Smooth muscle cell (in vitro differentiated cells): ENCODE measurements at regions not wholly inside any gene's neighbourhood (a gene's known extent, or its start where the extent isn't known, plus 50 kb on each side); places are given as distances from the start of the nearest gene placed in this dataset.
"Not testable (repeated sequence)": the region's sequence is repeated elsewhere in the genome, so short reads cannot be mapped to it uniquely, and the experiment has no call there.

Source experiments
- DNase-seq: peaks from one replicate; lab custom pipeline; 2025; ENCODE audit not compliant: unreplicated experiment; lab: John Stamatoyannopoulos, UW
- H2AFZ ChIP-seq: fragments of 200-600 bp; sonication (generic); 2 replicates; pipeline ENCODE4 v1.6.0; 2016; ENCODE audit warnings: antibody characterized with exemption, low read depth, mild to moderate bottlenecking
- H3F3A ChIP-seq: fragments of 200-600 bp; sonication (generic); 2 replicates; pipeline ENCODE4 v1.6.0; 2017; ENCODE audit warnings: antibody characterized with exemption, low read depth
- H3K27ac ChIP-seq: fragments of 200-600 bp; sonication (generic); 2 replicates; pipeline ENCODE4 v1.5.1; 2016; ENCODE audit warnings: low read depth, mild to moderate bottlenecking
- H3K27me3 ChIP-seq: fragments of 200-600 bp; sonication (generic); 2 replicates; pipeline ENCODE4 v1.6.1; 2016; ENCODE audit warnings: low read depth, mild to moderate bottlenecking
- H3K36me3 ChIP-seq: fragments of 200-600 bp; sonication (generic); 2 replicates; pipeline ENCODE4 v1.5.1; 2016; ENCODE audit warnings: low read depth
- H3K4me1 ChIP-seq: fragments of 200-600 bp; sonication (generic); 2 replicates; pipeline ENCODE4 v1.5.1; 2016; ENCODE audit warnings: low read depth
- H3K4me2 ChIP-seq: fragments of 200-600 bp; sonication (generic); 2 replicates; pipeline ENCODE4 v1.6.0; 2016; ENCODE audit warnings: mild to moderate bottlenecking
- H3K4me3 ChIP-seq: fragments of 200-600 bp; sonication (generic); 2 replicates; pipeline ENCODE4 v1.5.1; 2016; ENCODE audit warnings: mild to moderate bottlenecking
- H3K79me2 ChIP-seq: fragments of 200-600 bp; sonication (generic); 2 replicates; pipeline ENCODE4 v1.6.0; 2016; ENCODE audit warnings: low read depth, mild to moderate bottlenecking
- H3K9ac ChIP-seq: fragments of 200-600 bp; sonication (generic); 2 replicates; pipeline ENCODE4 v1.6.0; 2016; ENCODE audit warnings: low read depth
- H3K9me3 ChIP-seq: fragments of 200-600 bp; sonication (generic); replicated peaks from 2 replicates; pipeline ENCODE4 v1.5.1; 2016; ENCODE audit warnings: low read depth
- H4K20me1 ChIP-seq: fragments of 200-600 bp; sonication (generic); 2 replicates; pipeline ENCODE4 v1.6.0; 2016; ENCODE audit warnings: low read depth
- WGBS: methylation state at CpG from one replicate; pipeline ENCODE4 v1.1.7; 2016; ENCODE audit warnings: low lambda C conversion rate; 5-methylcytosine and 5-hydroxymethylcytosine counted together
- TF ChIP-seq, protein P1 (sequence below): fragments of 200-600 bp; sonication (generic); IDR thresholded peaks from 2 replicates; pipeline ENCODE4 v1.5.1; 2017; ENCODE audit warnings: borderline replicate concordance, mild to moderate bottlenecking, antibody characterized with exemption; ENCODE audit not compliant: insufficient read depth, poor library complexity, severe bottlenecking

DNA sequence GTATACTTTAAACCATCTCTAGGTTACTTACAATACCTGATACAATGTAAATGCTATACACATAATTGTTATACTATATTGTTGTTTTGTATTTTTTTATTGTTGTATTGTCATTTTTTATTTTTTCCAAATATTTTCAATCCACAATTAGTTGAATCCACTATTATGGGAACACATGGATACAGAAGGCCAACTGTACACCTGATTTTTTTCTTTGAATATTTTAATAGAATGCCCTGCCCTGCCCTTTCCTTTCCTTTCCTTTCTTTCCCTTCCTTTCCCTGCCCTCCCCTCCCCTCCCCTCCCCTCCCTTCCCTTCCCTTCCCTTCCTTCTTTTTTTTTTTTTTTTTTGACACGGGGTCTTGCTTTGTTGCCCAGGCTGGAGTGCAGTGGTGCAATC is 120.2 kb downstream of the SLC4A3 start:
- TF ChIP-seq, protein P1, sequence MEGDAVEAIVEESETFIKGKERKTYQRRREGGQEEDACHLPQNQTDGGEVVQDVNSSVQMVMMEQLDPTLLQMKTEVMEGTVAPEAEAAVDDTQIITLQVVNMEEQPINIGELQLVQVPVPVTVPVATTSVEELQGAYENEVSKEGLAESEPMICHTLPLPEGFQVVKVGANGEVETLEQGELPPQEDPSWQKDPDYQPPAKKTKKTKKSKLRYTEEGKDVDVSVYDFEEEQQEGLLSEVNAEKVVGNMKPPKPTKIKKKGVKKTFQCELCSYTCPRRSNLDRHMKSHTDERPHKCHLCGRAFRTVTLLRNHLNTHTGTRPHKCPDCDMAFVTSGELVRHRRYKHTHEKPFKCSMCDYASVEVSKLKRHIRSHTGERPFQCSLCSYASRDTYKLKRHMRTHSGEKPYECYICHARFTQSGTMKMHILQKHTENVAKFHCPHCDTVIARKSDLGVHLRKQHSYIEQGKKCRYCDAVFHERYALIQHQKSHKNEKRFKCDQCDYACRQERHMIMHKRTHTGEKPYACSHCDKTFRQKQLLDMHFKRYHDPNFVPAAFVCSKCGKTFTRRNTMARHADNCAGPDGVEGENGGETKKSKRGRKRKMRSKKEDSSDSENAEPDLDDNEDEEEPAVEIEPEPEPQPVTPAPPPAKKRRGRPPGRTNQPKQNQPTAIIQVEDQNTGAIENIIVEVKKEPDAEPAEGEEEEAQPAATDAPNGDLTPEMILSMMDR: no peak
- no peaks in the 10 kb centered on the region for H3K9me3 ChIP-seq
- DNase-seq: no peak
- H3F3A ChIP-seq: no peaks in the 10 kb centered on the region
- H3K9ac ChIP-seq: no peak overlapping the region
- H4K20me1 ChIP-seq: no peaks in the 10 kb centered on the region
- peaks cover 30% of the 10 kb centered on the region for H3K4me1 ChIP-seq
- H2AFZ ChIP-seq: no peak overlapping the region
- no peak overlapping the region for H3K4me2 ChIP-seq
- WGBS: no CpG with 5 or more reads among the region's 1 CpG
- no peak overlapping the region for H3K4me3 ChIP-seq
- H3K27me3 ChIP-seq: peaks cover 39% of the 10 kb centered on the region
- H3K27ac ChIP-seq: no peak overlapping the region
- H3K36me3 ChIP-seq: no peaks in the 10 kb centered on the region
- H3K79me2 ChIP-seq: no peaks in the 10 kb centered on the region

DNA sequence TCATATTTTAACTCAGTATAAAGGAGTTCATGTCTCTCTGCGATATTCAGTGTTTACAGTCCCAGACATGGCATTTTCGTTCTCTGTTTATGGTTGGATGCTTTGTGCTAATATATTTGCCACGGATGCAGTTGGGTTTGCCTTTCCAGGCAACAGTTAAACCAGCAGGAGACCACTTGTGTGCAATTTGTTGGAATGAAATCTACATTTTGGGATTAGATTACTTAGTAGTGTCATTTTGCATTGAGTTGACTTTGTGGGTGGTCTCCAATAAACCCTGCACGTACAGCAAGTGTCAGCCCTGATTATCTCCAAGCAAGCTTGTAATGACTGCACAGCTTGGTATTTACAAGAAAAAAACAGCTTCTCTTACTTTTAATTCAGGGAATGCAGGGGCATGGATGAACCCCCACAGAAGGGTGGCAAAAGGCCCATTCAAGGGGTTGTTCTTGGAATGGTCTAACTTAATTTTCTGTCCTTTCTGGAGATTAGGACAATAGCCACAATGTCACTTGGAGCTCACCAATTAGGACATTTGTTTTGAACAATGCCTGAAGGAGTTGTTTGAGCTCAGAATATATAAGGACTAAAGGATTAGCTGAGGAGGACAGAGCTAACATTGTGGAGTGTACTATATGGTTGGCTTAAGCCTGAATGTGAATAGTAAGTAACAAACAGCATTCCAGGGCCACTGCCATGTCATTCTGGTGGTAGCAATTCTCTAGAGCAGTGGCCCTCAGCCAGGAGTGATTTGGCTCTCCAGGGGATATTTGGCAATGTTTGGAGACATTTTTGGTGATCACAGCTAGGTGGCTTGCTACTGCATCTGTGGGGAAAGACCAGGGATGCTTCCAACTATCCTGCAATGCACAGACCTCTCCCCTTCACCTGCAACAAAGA is 121.5 kb downstream of the SLC4A3 start:
- WGBS: 63% methylated on average over 4 of the region's 4 CpGs

DNA sequence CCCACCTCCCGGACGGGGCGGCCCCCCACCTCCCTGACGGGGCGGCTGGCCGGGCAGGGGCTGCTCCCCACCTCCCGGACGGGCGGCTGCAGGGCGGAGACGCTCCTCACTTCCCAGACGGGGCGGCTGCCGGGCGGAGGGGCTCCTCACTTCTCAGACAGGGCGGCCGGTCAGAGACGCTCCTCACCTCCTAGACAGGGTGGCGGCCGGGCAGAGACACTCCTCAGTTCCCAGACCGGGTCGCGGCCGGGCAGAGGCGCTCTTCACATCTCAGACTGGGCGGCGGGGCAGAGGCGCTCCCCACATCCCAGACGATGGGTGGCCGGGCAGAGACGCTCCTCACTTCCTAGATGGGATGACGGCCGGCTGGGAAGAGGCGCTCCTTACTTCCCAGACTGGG is 123.7 kb downstream of the SLC4A3 start:
- DNase-seq, H3K27ac ChIP-seq, H4K20me1 ChIP-seq, H3K79me2 ChIP-seq, H3K4me2 ChIP-seq, H3K4me3 ChIP-seq, H3K27me3 ChIP-seq, H3K36me3 ChIP-seq, H3K9ac ChIP-seq, H2AFZ ChIP-seq, H3F3A ChIP-seq, H3K9me3 ChIP-seq: not testable (repeated sequence)
- peaks cover 10% of the 10 kb centered on the region for H3K4me1 ChIP-seq
- WGBS: 96% methylated on average over 15 of the region's 34 CpGs

More for the DNA sequence above, 121.5 kb downstream of the SLC4A3 start:
- H3K9me3 ChIP-seq: no peaks in the 10 kb centered on the region
- H3K4me3 ChIP-seq: no peak overlapping the region
- no peaks in the 10 kb centered on the region for H4K20me1 ChIP-seq
- no peak for DNase-seq
- H3K79me2 ChIP-seq: no peaks in the 10 kb centered on the region
- H3K4me1 ChIP-seq: peaks cover 28% of the 10 kb centered on the region
- H3K4me2 ChIP-seq: no peak overlapping the region
- H3K27ac ChIP-seq: no peak overlapping the region
- no peak overlapping the region for H3K9ac ChIP-seq
- H3K36me3 ChIP-seq: no peaks in the 10 kb centered on the region
- H3K27me3 ChIP-seq: peaks cover 28% of the 10 kb centered on the region
- TF ChIP-seq, protein P1: no peak
- no peaks in the 10 kb centered on the region for H3F3A ChIP-seq
- no peak overlapping the region for H2AFZ ChIP-seq

DNA sequence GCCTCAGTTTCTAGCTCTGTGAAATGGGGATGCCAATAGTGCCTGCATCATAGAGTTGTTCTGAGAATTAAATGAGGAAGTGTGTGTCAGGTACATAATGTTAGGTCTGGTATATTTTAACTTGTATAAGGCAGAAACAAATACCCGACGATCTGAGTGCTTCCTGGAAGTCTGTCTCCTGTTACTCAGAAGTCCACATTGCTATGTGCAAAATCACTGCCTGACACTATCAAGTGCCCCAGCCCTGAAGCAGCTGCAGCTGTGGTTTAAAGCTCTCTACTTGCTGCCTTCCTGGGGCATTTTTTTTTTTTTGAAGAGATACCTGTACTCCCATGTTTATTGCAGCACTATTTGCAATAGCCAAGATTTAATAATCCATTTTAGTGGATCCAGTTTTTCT is 125.3 kb downstream of the SLC4A3 start:
- Histone ChIP-seq H4K20me1 (no peaks in the 10 kb centered on the region), H3K4me3 (no peak overlapping the region), H3K27ac (no peak overlapping the region), H3K9me3 (no peaks in the 10 kb centered on the region), H3K4me2 (no peak overlapping the region), H3F3A (no peaks in the 10 kb centered on the region), H3K79me2 (no peaks in the 10 kb centered on the region), H3K4me1 (peaks cover 10% of the 10 kb centered on the region), H3K36me3 (no peaks in the 10 kb centered on the region), H3K27me3 (no peaks in the 10 kb centered on the region), H2AFZ (no peak overlapping the region), H3K9ac (no peak overlapping the region)
- no peak for DNase-seq
- TF ChIP-seq, protein P1: no peak
- 56% methylated on average over 2 of the region's 2 CpGs for WGBS
